H1 (cell line): ENCODE measurements at regions not wholly inside any gene's neighbourhood (a gene's known extent, or its start where the extent isn't known, plus 50 kb on each side); places are given as distances from the start of the nearest gene placed in this dataset.

ENCODE experiments used
- CTCF ChIA-PET: fragments of 300-600 bp; sonication (Branson Sonifier 250); formaldehyde crosslinking; loops from one replicate; lab custom pipeline; 2021; ENCODE audit not compliant: partially characterized antibody; lab: Charles Lee
- POLR2A ChIA-PET: fragments of 300-600 bp; sonication (Branson Sonifier 250); formaldehyde crosslinking; loops from one replicate; lab custom pipeline; 2021; ENCODE audit warnings: inconsistent platforms; ENCODE audit not compliant: partially characterized antibody; lab: Charles Lee
- DNase-seq, 2 experiments: peaks; one replicate each; pipeline versions ENCODE4 v3.0.0 to v3.0.0-alpha.2; 2010 to 2022; ENCODE audit warnings: low spot score in 2 of 2, low read depth in 1 of 2, mixed read lengths in 1 of 2
- FAIRE-seq: peaks from 2 replicates; lab custom pipeline; 2011; peaks lifted over from hg19 to GRCh38; lab: Jason Lieb, UNC
- H2AFZ ChIP-seq: 2 replicates; pipeline ENCODE4 v1.8.1; 2012; ENCODE audit warnings: low read length, inconsistent platforms
- H2AK5ac ChIP-seq: 2 replicates; pipeline ENCODE4 v1.6.1; 2013; ENCODE audit warnings: low read depth, low read length
- H2BK120ac ChIP-seq: replicated peaks from 2 replicates; pipeline ENCODE3; 2013; ENCODE audit warnings: low read depth, low read length, inconsistent platforms
- H2BK12ac ChIP-seq: 2 replicates; pipeline ENCODE4 v1.6.1; 2013; ENCODE audit warnings: low read depth, low read length
- H2BK15ac ChIP-seq: 2 replicates; pipeline ENCODE4 v1.6.1; 2013; ENCODE audit warnings: low read length
- H2BK20ac ChIP-seq: 2 replicates; pipeline ENCODE4 v1.6.1; 2013; ENCODE audit warnings: low read length
- H2BK5ac ChIP-seq: 2 replicates; pipeline ENCODE4 v1.6.1; 2013; ENCODE audit warnings: low read depth, low read length
- H3K14ac ChIP-seq: 2 replicates; pipeline ENCODE4 v1.6.1; 2013; ENCODE audit warnings: inconsistent platforms; ENCODE audit not compliant: insufficient read length
- H3K18ac ChIP-seq: 2 replicates; pipeline ENCODE4 v1.6.1; 2013; ENCODE audit warnings: low read length; ENCODE audit errors: extremely low read depth
- H3K23ac ChIP-seq: 2 replicates; pipeline ENCODE4 v1.6.1; 2013; ENCODE audit warnings: inconsistent platforms; ENCODE audit not compliant: insufficient read length
- H3K23me2 ChIP-seq: 2 replicates; pipeline ENCODE4 v1.6.1; 2013; ENCODE audit warnings: low read depth, low read length
- H3K27ac ChIP-seq: 2 replicates; pipeline ENCODE4 v1.6.1; 2011; ENCODE audit warnings: low read depth, low read length, inconsistent platforms
- H3K27me3 ChIP-seq, 4 experiments: replicated peaks in 1 of 4; 1 replicate in 1 of 4; 2 replicates in 3 of 4; pipeline versions ENCODE4 v1.6.1 to v1.8.1; 2011 to 2013; ENCODE audit warnings: low read length in 3 of 4, mild to moderate bottlenecking in 3 of 4, inconsistent platforms in 2 of 4, mixed read lengths in 2 of 4, moderate library complexity in 1 of 4; ENCODE audit not compliant: control insufficient read depth in 3 of 4, insufficient read depth in 3 of 4; ENCODE audit errors: extremely low read depth in 1 of 4
- H3K36me3 ChIP-seq, 4 experiments: 2 replicates each; pipeline versions ENCODE4 v1.6.1 to v1.8.1; 2011 to 2013; ENCODE audit warnings: mild to moderate bottlenecking in 4 of 4, low read length in 3 of 4, moderate library complexity in 2 of 4, control low read depth in 1 of 4, inconsistent platforms in 1 of 4; ENCODE audit not compliant: insufficient read depth in 4 of 4, control insufficient read depth in 2 of 4
- H3K4ac ChIP-seq: replicated peaks from 2 replicates; pipeline ENCODE3; 2013; ENCODE audit warnings: low read length, low read depth, mixed read lengths, inconsistent platforms; ENCODE audit not compliant: insufficient read length
- H3K4me1 ChIP-seq, 4 experiments: replicated peaks in 1 of 4; 1 replicate in 1 of 4; 2 replicates in 3 of 4; pipeline versions ENCODE4 v1.6.1 to v1.8.1; 2011 to 2013; ENCODE audit warnings: low read length in 3 of 4, inconsistent platforms in 2 of 4, mixed read lengths in 1 of 4; ENCODE audit not compliant: insufficient read depth in 4 of 4, control insufficient read depth in 3 of 4
- H3K4me2 ChIP-seq, 2 experiments: 2 replicates each; pipeline versions ENCODE4 v1.6.1 to v1.8.1; 2011 to 2013; ENCODE audit warnings: low read depth in 2 of 2, low read length in 2 of 2, control low read depth in 1 of 2, inconsistent platforms in 1 of 2, mild to moderate bottlenecking in 1 of 2; ENCODE audit not compliant: insufficient read depth in 1 of 2
- H3K4me3 ChIP-seq, 4 experiments: fragments of 200-600, 300-600 bp in 1 of 4; sonication (generic), shearing (Covaris generic), sonication (Bioruptor Twin) in 1 of 4; 2 replicates each; pipeline versions ENCODE4 v1.5.1 to v1.8.1; 2011 to 2016; ENCODE audit warnings: low read length in 4 of 4, low read depth in 3 of 4, control low read depth in 2 of 4, inconsistent platforms in 2 of 4, mild to moderate bottlenecking in 2 of 4, mixed read lengths in 1 of 4, moderate library complexity in 1 of 4; ENCODE audit not compliant: insufficient read depth in 2 of 4; ENCODE audit errors: extremely low read depth in 1 of 4
- H3K56ac ChIP-seq: replicated peaks from 2 replicates; pipeline ENCODE3; 2013; ENCODE audit warnings: low read depth, mild to moderate bottlenecking, mixed read lengths, low read length, inconsistent platforms; ENCODE audit not compliant: insufficient read length
- H3K79me1 ChIP-seq: 2 replicates; pipeline ENCODE4 v1.6.1; 2013; ENCODE audit warnings: low read depth, low read length, control low read depth
- H3K79me2 ChIP-seq, 2 experiments: 2 replicates each; pipeline versions ENCODE4 v1.6.1 to v1.8.1; 2012 to 2013; ENCODE audit warnings: low read length in 2 of 2, mild to moderate bottlenecking in 2 of 2, inconsistent platforms in 1 of 2; ENCODE audit not compliant: insufficient read depth in 2 of 2, control insufficient read depth in 1 of 2
- H3K9ac ChIP-seq, 4 experiments: replicated peaks in 1 of 4; 1 replicate in 1 of 4; 2 replicates in 3 of 4; pipeline versions ENCODE4 v1.6.1 to v1.8.1; 2011 to 2013; ENCODE audit warnings: low read depth in 3 of 4, low read length in 3 of 4, control low read depth in 2 of 4, mild to moderate bottlenecking in 2 of 4, moderate library complexity in 2 of 4, inconsistent platforms in 1 of 4; ENCODE audit errors: extremely low read depth in 1 of 4
- H3K9me3 ChIP-seq, 2 experiments: 2 replicates each; pipeline versions ENCODE4 v1.6.1 to v1.8.1; 2012 to 2013; ENCODE audit warnings: mild to moderate bottlenecking in 2 of 2, moderate library complexity in 2 of 2, control low read depth in 1 of 2, inconsistent platforms in 1 of 2, low read depth in 1 of 2, low read length in 1 of 2, mixed read lengths in 1 of 2; ENCODE audit not compliant: insufficient read depth in 2 of 2
- H4K20me1 ChIP-seq, 2 experiments: replicated peaks in 1 of 2; 2 replicates each; pipeline versions ENCODE3 to v1.8.1; 2011 to 2013; ENCODE audit warnings: inconsistent platforms in 2 of 2, low read length in 2 of 2, mild to moderate bottlenecking in 1 of 2; ENCODE audit not compliant: insufficient read depth in 2 of 2, control insufficient read depth in 1 of 2
- H4K5ac ChIP-seq: 2 replicates; pipeline ENCODE4 v1.6.1; 2013; ENCODE audit warnings: low read length, low read depth, mixed read lengths, inconsistent platforms; ENCODE audit not compliant: insufficient read length
- H4K8ac ChIP-seq: 2 replicates; pipeline ENCODE4 v1.8.0; 2013; ENCODE audit warnings: mild to moderate bottlenecking, moderate library complexity, low read length, inconsistent platforms; ENCODE audit not compliant: insufficient read depth; ENCODE audit errors: extremely low read depth
- H4K91ac ChIP-seq: replicated peaks from 2 replicates; pipeline ENCODE3; 2013; ENCODE audit warnings: low read length, mixed read lengths, inconsistent platforms; ENCODE audit not compliant: insufficient read length
- EP300 ChIP-seq, 2 experiments: IDR thresholded peaks; 1 replicate in 1 of 2; 2 replicates in 1 of 2; pipeline ENCODE4 v1.6.1; 2011 to 2012; ENCODE audit warnings: low read depth in 2 of 2, low read length in 2 of 2, mild to moderate bottlenecking in 2 of 2, borderline replicate concordance in 1 of 2, inconsistent platforms in 1 of 2, moderate library complexity in 1 of 2
- FOSL1 ChIP-seq: IDR thresholded peaks from 2 replicates; pipeline ENCODE4 v1.6.1; 2011; ENCODE audit warnings: mild to moderate bottlenecking, low read depth, low read length, moderate library complexity; ENCODE audit not compliant: insufficient read depth
- GABPA ChIP-seq: IDR thresholded peaks from 2 replicates; pipeline ENCODE4 v1.6.1; 2011; ENCODE audit warnings: mild to moderate bottlenecking, low read length, moderate library complexity, borderline replicate concordance; ENCODE audit not compliant: insufficient read depth
- GTF2F1 ChIP-seq: IDR thresholded peaks from 2 replicates; pipeline ENCODE4 v1.6.1; 2012; ENCODE audit warnings: low read depth, low read length, improper control_type of control experiment, borderline replicate concordance
- HDAC6 ChIP-seq: IDR thresholded peaks from one replicate; pipeline ENCODE4 v1.7.1; 2012; ENCODE audit warnings: low read depth, mild to moderate bottlenecking, inconsistent platforms, low read length, moderate library complexity
- JUND ChIP-seq: IDR thresholded peaks from 2 replicates; pipeline ENCODE4 v1.6.1; 2011; ENCODE audit warnings: mild to moderate bottlenecking, improper control_type of control experiment, low read length
- MAFK ChIP-seq: IDR thresholded peaks from 2 replicates; pipeline ENCODE4 v1.6.1; 2012; ENCODE audit warnings: low read depth, mild to moderate bottlenecking, improper control_type of control experiment, low read length
- NRF1 ChIP-seq: IDR thresholded peaks from 2 replicates; pipeline ENCODE4 v1.6.1; 2011; ENCODE audit warnings: mild to moderate bottlenecking, low read depth, low read length, improper control_type of control experiment
- RXRA ChIP-seq: IDR thresholded peaks from 2 replicates; pipeline ENCODE4 v1.6.1; 2011; ENCODE audit warnings: low read depth, mild to moderate bottlenecking, low read length, moderate library complexity; ENCODE audit not compliant: insufficient read depth
- SAP30 ChIP-seq: fragments of 300-600 bp; sonication (generic); IDR thresholded peaks from 2 replicates; pipeline ENCODE4 v1.7.1; 2012; ENCODE audit warnings: low read length, moderate library complexity, mild to moderate bottlenecking, inconsistent platforms; ENCODE audit not compliant: insufficient read depth, insufficient replicate concordance
- SUZ12 ChIP-seq: fragments of 200-600 bp; sonication (generic); IDR thresholded peaks from 2 replicates; pipeline ENCODE4 v1.6.1; 2012; ENCODE audit warnings: mild to moderate bottlenecking, inconsistent platforms, low read length, moderate library complexity, mixed read lengths
- TAF7 ChIP-seq: optimal IDR thresholded peaks from 2 replicates; pipeline ENCODE3; 2011; ENCODE audit warnings: low read depth, mild to moderate bottlenecking, inconsistent platforms, low read length, moderate library complexity, borderline replicate concordance
- WGBS, 2 experiments: shearing (Covaris generic) in 1 of 2; methylation state at CpG; one replicate each; pipeline versions ENCODE4 v1.1.6 to v1.1.7; 2013 to 2015; ENCODE audit warnings: low lambda C conversion rate in 2 of 2, mixed read lengths in 2 of 2, inconsistent platforms in 1 of 2, low coverage in 1 of 2, missing lambda C conversion rate in 1 of 2; ENCODE audit not compliant: insufficient replicate concordance in 2 of 2, insufficient coverage in 1 of 2, insufficient read length in 1 of 2; ENCODE audit errors: extremely low coverage in 1 of 2, missing lambda C conversion rate in 1 of 2; 5-methylcytosine and 5-hydroxymethylcytosine counted together

GRCh38 chr3:110519071-110519470 lies 552.5 kb upstream of the NECTIN3 start:
- H3K56ac ChIP-seq: no peak overlapping the region
- H3K23ac ChIP-seq: no peak overlapping the region
- FAIRE-seq (no peak), DNase-seq (no peak)
- H3K23me2 ChIP-seq: no peaks in the 10 kb centered on the region
- H3K4me3 ChIP-seq: no peak overlapping the region
- no peak overlapping the region for H4K91ac ChIP-seq
- H2AK5ac ChIP-seq: no peak overlapping the region
- H3K4ac ChIP-seq: no peak overlapping the region
- POLR2A ChIA-PET: no interaction called here
- H3K36me3 ChIP-seq: no peaks in the 10 kb centered on the region
- no peak overlapping the region for H3K9ac ChIP-seq
- H3K18ac ChIP-seq: no peak overlapping the region
- no peak overlapping the region for H3K4me2 ChIP-seq
- no peak overlapping the region for H2BK12ac ChIP-seq
- no peaks in the 10 kb centered on the region for H3K4me1 ChIP-seq
- H2BK5ac ChIP-seq: no peak overlapping the region
- no peak overlapping the region for H4K8ac ChIP-seq
- WGBS, 2 experiments: 89% methylated on average over 1 of the region's 1 CpG; no CpG with 5 or more reads in 1 of the 2 experiments
- no peak overlapping the region for H2BK120ac ChIP-seq
- H3K27ac ChIP-seq: no peak overlapping the region
- no peak overlapping the region for H2AFZ ChIP-seq
- no peaks in the 10 kb centered on the region for H4K20me1 ChIP-seq
- H3K79me1 ChIP-seq: no peaks in the 10 kb centered on the region
- no peak overlapping the region for H2BK20ac ChIP-seq
- TF ChIP-seq EP300 (IDR thresholded peaks at IDR 0.05; ENCODE audit: borderline replicate concordance in 1 of 2, low read depth in 2 of 2, low read length in 2 of 2): no peak
- TF ChIP-seq SAP30: no peak
- no peak for TF ChIP-seq JUND
- no peak for TF ChIP-seq MAFK
- TF ChIP-seq GTF2F1: no peak
- TF ChIP-seq GABPA: no peak
- TF ChIP-seq RXRA: no peak
- no peak for TF ChIP-seq TAF7
- no peak for TF ChIP-seq SUZ12
- TF ChIP-seq FOSL1: no peak
- TF ChIP-seq NRF1: no peak
- no peak for TF ChIP-seq HDAC6
- no peaks in the 10 kb centered on the region; a peak in 1 of 4 replicates for H3K9me3 ChIP-seq
- no peaks in the 10 kb centered on the region for H3K27me3 ChIP-seq
- no peak overlapping the region for H3K14ac ChIP-seq
- no peak overlapping the region for H4K5ac ChIP-seq
- no peak overlapping the region for H2BK15ac ChIP-seq
- CTCF ChIA-PET: no interaction called here
- H3K79me2 ChIP-seq: no peaks in the 10 kb centered on the region
